PC-3 (cell line): ENCODE measurements at regions not wholly inside any gene's neighbourhood (a gene's known extent, or its start where the extent isn't known, plus 50 kb on each side); places are given as distances from the start of the nearest gene placed in this dataset.

ENCODE experiments used
- ATAC-seq: fragments of 200-7000 bp; cut with Tn5 transposase; 2 replicates; pipeline ENCODE4 v1.9.1; 2020; ENCODE audit warnings: mild to moderate bottlenecking, moderate library complexity
- BruUV-seq: library from RNA; stranded (reverse); fragments of 400-500 nt; replicated peaks from 2 replicates; lab custom pipeline; 2021; lab: Mats Ljungman, UMichigan
- CTCF ChIA-PET: fragments of 300-600 bp; sonication (Branson Sonifier 250); formaldehyde crosslinking; loops from one replicate; lab custom pipeline; 2022; ENCODE audit warnings: antibody characterized with exemption; lab: Charles Lee
- POLR2A ChIA-PET: fragments of 300-600 bp; sonication (Branson Sonifier 250); formaldehyde crosslinking; loops from one replicate; lab custom pipeline; 2022; ENCODE audit warnings: antibody characterized with exemption; ENCODE audit not compliant: unreplicated experiment; lab: Charles Lee
- DNase-seq: peaks from one replicate; pipeline ENCODE4 v3.0.0-alpha.2; 2015
- H2AFZ ChIP-seq: fragments of 300-600 bp; sonication (generic); 2 replicates; pipeline ENCODE4 v1.6.0; 2016; ENCODE audit warnings: antibody characterized with exemption, low read length
- H3F3A ChIP-seq: fragments of 300-600 bp; sonication (generic); one replicate; pipeline ENCODE4 v1.6.0; 2017; ENCODE audit warnings: antibody characterized with exemption, low read length, control low read depth, mild to moderate bottlenecking; ENCODE audit not compliant: unreplicated experiment
- H3K27ac ChIP-seq: fragments of 300-600 bp; sonication (generic); 2 replicates; pipeline ENCODE4 v1.5.1; 2016; ENCODE audit warnings: mild to moderate bottlenecking, low read length
- H3K27me3 ChIP-seq: fragments of 300-600 bp; sonication (generic); 2 replicates; pipeline ENCODE4 v1.6.1; 2016; ENCODE audit warnings: low read length, mixed read lengths
- H3K36me3 ChIP-seq: fragments of 300-600 bp; sonication (generic); 2 replicates; pipeline ENCODE4 v1.6.1; 2016; ENCODE audit warnings: low read depth, mixed run types, low read length, mixed read lengths
- H3K4me1 ChIP-seq: fragments of 300-600 bp; sonication (generic); 2 replicates; pipeline ENCODE4 v1.5.1; 2016; ENCODE audit warnings: low read length; ENCODE audit not compliant: insufficient read depth
- H3K4me2 ChIP-seq: fragments of 300-600 bp; sonication (generic); 2 replicates; pipeline ENCODE4 v1.6.0; 2016; ENCODE audit warnings: low read length
- H3K4me3 ChIP-seq: fragments of 300-600 bp; sonication (generic); 2 replicates; pipeline ENCODE4 v1.5.1; 2016; ENCODE audit warnings: mild to moderate bottlenecking, low read length, mixed read lengths
- H3K79me2 ChIP-seq: fragments of 300-600 bp; sonication (generic); 2 replicates; pipeline ENCODE4 v1.6.1; 2017; ENCODE audit warnings: low read length, mixed read lengths
- H3K9ac ChIP-seq: fragments of 300-600 bp; sonication (generic); 2 replicates; pipeline ENCODE4 v1.6.0; 2016; ENCODE audit warnings: mild to moderate bottlenecking, low read length
- H3K9me2 ChIP-seq: fragments of 300-600 bp; sonication (generic); replicated peaks from 2 replicates; pipeline ENCODE4 v1.6.1; 2016; ENCODE audit warnings: mixed run types, low read length, mixed read lengths
- H3K9me3 ChIP-seq: fragments of 300-600 bp; sonication (generic); 2 replicates; pipeline ENCODE4 v1.6.1; 2016; ENCODE audit warnings: low read length, mixed read lengths
- H4K20me1 ChIP-seq: fragments of 300-600 bp; sonication (generic); 2 replicates; pipeline ENCODE4 v1.6.1; 2016; ENCODE audit warnings: low read length, mixed read lengths
- CTCF ChIP-seq: fragments of 300-600 bp; sonication (generic); conservative IDR thresholded peaks from 2 replicates; pipeline ENCODE4 v1.5.1; 2017; ENCODE audit warnings: antibody characterized with exemption, low read depth, mild to moderate bottlenecking, low read length
- EZH2 ChIP-seq: fragments of 300-600 bp; sonication (generic); IDR thresholded peaks from one replicate; pipeline ENCODE4 v1.6.1; 2017; ENCODE audit warnings: antibody characterized with exemption, mild to moderate bottlenecking, low read length; ENCODE audit not compliant: unreplicated experiment
- EZH2phosphoT487 ChIP-seq: fragments of 300-600 bp; sonication (generic); IDR thresholded peaks from 2 replicates; pipeline ENCODE4 v1.6.1; 2018; ENCODE audit warnings: mild to moderate bottlenecking, antibody characterized with exemption, low read length, borderline replicate concordance
- intact Hi-C: fragments of 100-400 bp; cut with micrococcal nuclease; formaldehyde crosslinking; loops from 2 replicates; pipeline ENCODE4 v1.9.0; 2023

DNA sequence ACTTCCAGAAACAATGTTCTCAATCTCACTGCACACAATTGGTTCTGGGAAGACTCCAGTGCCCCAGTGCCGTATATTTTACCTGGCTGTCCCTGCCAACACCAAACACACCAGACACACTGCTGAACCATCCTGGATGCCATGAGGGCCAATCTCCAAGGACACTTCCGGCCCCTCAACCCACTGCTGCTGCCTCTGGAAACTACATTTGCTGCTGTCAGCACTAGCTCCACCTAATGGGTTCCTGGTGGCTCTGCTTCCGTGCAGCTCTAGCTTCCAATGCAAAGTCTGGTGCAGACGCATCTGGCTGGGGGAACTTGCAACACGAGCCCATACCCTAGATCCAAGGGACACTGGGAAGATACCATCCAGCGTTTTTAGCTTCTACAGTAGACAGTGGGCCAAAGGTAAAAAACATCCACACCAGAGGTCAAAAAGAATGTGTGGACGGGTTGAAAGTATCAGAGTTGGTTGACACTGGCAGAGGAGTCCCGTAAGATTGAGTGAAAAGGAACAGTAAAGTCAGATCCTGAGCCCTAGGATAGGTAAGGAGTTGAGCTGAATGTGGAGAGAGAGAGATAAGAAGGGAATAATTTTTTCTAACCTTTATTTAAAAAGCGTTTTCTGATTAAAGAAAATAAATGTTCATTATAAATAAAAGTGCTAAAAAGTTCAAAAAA lies 99.7 kb upstream of the KIF2A start:
- Histone ChIP-seq H3K27ac (no peak overlapping the region), H3K4me3 (no peak overlapping the region), H3K9me3 (no peaks in the 10 kb centered on the region), H2AFZ (no peak overlapping the region), H3K9ac (no peak overlapping the region), H3K4me2 (no peak overlapping the region), H3K27me3 (peaks cover 16% of the 10 kb centered on the region; the same call in 1 of the 2 replicates), H3K4me1 (no peaks in the 10 kb centered on the region), H4K20me1 (no peaks in the 10 kb centered on the region), H3K9me2 (no peaks in the 10 kb centered on the region), H3K79me2 (no peaks in the 10 kb centered on the region), H3K36me3 (no peaks in the 10 kb centered on the region), H3F3A (no peaks in the 10 kb centered on the region)
- DNase-seq (peak; percentile 17), ATAC-seq (peak; percentile 55; the same call in 1 of the 2 replicates)
- intact Hi-C loops = no loop called here
- no TSS peak for BruUV-seq
- ChIA-PET CTCF (no interaction called here), POLR2A (no interaction called here)
- TF ChIP-seq EZH2 = no peak
- TF ChIP-seq CTCF = peak; percentile 41
- TF ChIP-seq EZH2phosphoT487 = no peak

GRCh38 chr5:62208218-62208852 lies 97.7 kb upstream of the KIF2A start:
- Histone ChIP-seq H3K4me1 (no peaks in the 10 kb centered on the region), H3K9me3 (no peaks in the 10 kb centered on the region), H3K27ac (no peak overlapping the region), H3K4me2 (no peak overlapping the region), H3K4me3 (no peak overlapping the region), H2AFZ (no peak overlapping the region), H3K9me2 (no peaks in the 10 kb centered on the region), H3K27me3 (0 out of 2 replicates have a peak, but pooled peaks cover 8% of the 10 kb centered on the region), H3K9ac (no peak overlapping the region), H3F3A (no peaks in the 10 kb centered on the region), H4K20me1 (no peaks in the 10 kb centered on the region), H3K36me3 (no peaks in the 10 kb centered on the region), H3K79me2 (no peaks in the 10 kb centered on the region)
- ATAC-seq = no peak
- CTCF ChIA-PET = no interaction called here
- POLR2A ChIA-PET = no interaction called here
- intact Hi-C loops = no loop called here
- BruUV-seq = no TSS peak
- DNase-seq = no peak
- no peak for TF ChIP-seq CTCF
- TF ChIP-seq EZH2 = no peak
- no peak for TF ChIP-seq EZH2phosphoT487

GRCh38 chr5:62211405-62211804 lies 94.6 kb upstream of the KIF2A start:
- CTCF ChIA-PET = no interaction called here
- POLR2A ChIA-PET = no interaction called here
- intact Hi-C loops = no loop called here

More at GRCh38 chr5:62211405-62211804, 94.6 kb upstream of the KIF2A start:
- Histone ChIP-seq H3K79me2 (no peaks in the 10 kb centered on the region), H3K27ac (no peak overlapping the region), H3K4me1 (no peaks in the 10 kb centered on the region), H3K4me3 (no peak overlapping the region), H2AFZ (no peak overlapping the region), H3K27me3 (no peaks in the 10 kb centered on the region), H3K9ac (no peak overlapping the region), H3K4me2 (no peak overlapping the region), H3K36me3 (no peaks in the 10 kb centered on the region), H3K9me3 (no peaks in the 10 kb centered on the region), H3F3A (no peaks in the 10 kb centered on the region), H4K20me1 (no peaks in the 10 kb centered on the region), H3K9me2 (no peaks in the 10 kb centered on the region)
- DNase-seq (no peak), ATAC-seq (no peak)
- BruUV-seq = no TSS peak
- TF ChIP-seq EZH2 (no peak), EZH2phosphoT487 (no peak), CTCF (no peak)
